ENCODE measurements at regions not wholly inside any gene's neighbourhood (a gene's known extent, or its start where the extent isn't known, plus 50 kb on each side); places are given as distances from the start of the nearest gene placed in this dataset.

DNA sequence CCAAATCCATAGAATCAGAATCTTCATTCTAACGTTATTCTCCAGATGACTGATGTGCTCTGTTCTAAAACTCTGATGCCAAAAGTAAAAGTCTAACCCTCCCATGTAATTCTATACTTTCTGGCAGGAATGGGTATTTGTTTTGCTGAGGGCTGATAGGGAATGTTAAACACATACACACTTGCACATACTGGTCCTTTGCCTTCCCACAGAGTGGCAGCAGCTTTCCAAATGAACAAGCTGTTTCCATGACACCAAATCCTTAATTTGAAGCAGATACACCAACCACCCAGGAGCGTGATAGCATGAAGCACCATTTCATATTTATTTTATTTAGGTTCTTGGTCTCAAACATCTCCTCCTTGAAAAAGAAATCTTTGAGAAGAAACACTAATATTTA lies 155.5 kb upstream of the PRDX4 start:
- H3K36me3 ChIP-seq (ENCODE audit: insufficient read depth, low read length): no peaks in the 10 kb centered on the region
- no peaks in the 10 kb centered on the region for H3K27me3 ChIP-seq (ENCODE audit: control insufficient read depth in 1 of 2, insufficient read depth in 2 of 2, low read length in 2 of 2)
- H3K4me3 ChIP-seq (ENCODE audit: low read length): no peak overlapping the region
- Mint-ChIP-seq H3K4me3 (no peak overlapping the region), H3K27ac (no peak overlapping the region), H3K27me3 (no peaks in the 10 kb centered on the region), H3K4me1 (ENCODE audit: low read depth) (no peaks in the 10 kb centered on the region), H3K36me3 (ENCODE audit: low read depth) (no peaks in the 10 kb centered on the region), H3K9me3 (peaks cover 2% of the 10 kb centered on the region)
- intact Hi-C loops (cut with DNase I, micrococcal nuclease): no loop called here
- H3K9me3 ChIP-seq (ENCODE audit: control insufficient read depth in 1 of 2, insufficient read depth in 1 of 2, low read length in 2 of 2): peaks cover 0 to 7% of the 10 kb centered on the region in 2 experiments
- TF ChIP-seq, protein P1, sequence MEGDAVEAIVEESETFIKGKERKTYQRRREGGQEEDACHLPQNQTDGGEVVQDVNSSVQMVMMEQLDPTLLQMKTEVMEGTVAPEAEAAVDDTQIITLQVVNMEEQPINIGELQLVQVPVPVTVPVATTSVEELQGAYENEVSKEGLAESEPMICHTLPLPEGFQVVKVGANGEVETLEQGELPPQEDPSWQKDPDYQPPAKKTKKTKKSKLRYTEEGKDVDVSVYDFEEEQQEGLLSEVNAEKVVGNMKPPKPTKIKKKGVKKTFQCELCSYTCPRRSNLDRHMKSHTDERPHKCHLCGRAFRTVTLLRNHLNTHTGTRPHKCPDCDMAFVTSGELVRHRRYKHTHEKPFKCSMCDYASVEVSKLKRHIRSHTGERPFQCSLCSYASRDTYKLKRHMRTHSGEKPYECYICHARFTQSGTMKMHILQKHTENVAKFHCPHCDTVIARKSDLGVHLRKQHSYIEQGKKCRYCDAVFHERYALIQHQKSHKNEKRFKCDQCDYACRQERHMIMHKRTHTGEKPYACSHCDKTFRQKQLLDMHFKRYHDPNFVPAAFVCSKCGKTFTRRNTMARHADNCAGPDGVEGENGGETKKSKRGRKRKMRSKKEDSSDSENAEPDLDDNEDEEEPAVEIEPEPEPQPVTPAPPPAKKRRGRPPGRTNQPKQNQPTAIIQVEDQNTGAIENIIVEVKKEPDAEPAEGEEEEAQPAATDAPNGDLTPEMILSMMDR (IDR thresholded peaks at IDR 0.05): no peak
- ATAC-seq (ENCODE audit: poor library complexity): no peak
- DNase-seq: no peak
- H3K4me1 ChIP-seq (ENCODE audit: insufficient read depth, low read length): no peaks in the 10 kb centered on the region
- no peak overlapping the region for H3K27ac ChIP-seq (ENCODE audit: low read depth in 1 of 2, low read length in 2 of 2)
- ChIA-PET CTCF (no interaction called here), POLR2A (no interaction called here)

DNA sequence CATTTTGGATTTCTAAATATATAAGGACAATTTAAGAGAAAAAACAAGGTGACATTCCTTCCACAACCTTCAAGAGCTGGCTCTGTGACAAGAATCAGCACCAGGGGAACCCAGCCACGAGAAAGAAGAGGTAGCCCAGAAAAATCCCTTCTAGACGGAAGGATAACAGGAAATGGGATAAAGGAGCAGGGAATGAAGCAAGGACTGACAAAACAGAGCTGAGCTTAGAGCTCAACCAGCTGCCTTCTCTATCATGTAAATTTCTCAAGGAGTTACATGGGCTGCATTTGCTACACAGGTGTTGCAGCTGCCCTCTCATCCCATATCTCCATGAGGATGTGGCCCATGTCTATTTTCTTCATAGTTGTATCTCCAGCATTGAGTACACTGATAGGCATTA lies 154.2 kb upstream of the PRDX4 start:
- ATAC-seq (ENCODE audit: poor library complexity) (no peak), DNase-seq (no peak)
- no peaks in the 10 kb centered on the region for H3K27me3 ChIP-seq (ENCODE audit: control insufficient read depth in 1 of 2, insufficient read depth in 2 of 2, low read length in 2 of 2)
- Mint-ChIP-seq H3K9me3 (peaks cover 2% of the 10 kb centered on the region), H3K27me3 (no peaks in the 10 kb centered on the region), H3K4me1 (ENCODE audit: low read depth) (no peaks in the 10 kb centered on the region), H3K36me3 (ENCODE audit: low read depth) (no peaks in the 10 kb centered on the region), H3K27ac (no peak overlapping the region), H3K4me3 (no peak overlapping the region)
- no peaks in the 10 kb centered on the region for H3K4me1 ChIP-seq (ENCODE audit: insufficient read depth, low read length)
- ChIA-PET POLR2A (no interaction called here), CTCF (no interaction called here)
- H3K36me3 ChIP-seq (ENCODE audit: insufficient read depth, low read length): no peaks in the 10 kb centered on the region
- no peak overlapping the region for H3K27ac ChIP-seq (ENCODE audit: low read depth in 1 of 2, low read length in 2 of 2)
- TF ChIP-seq, protein P1 (IDR thresholded peaks at IDR 0.05): no peak
- intact Hi-C loops (cut with DNase I, micrococcal nuclease): no loop called here
- H3K4me3 ChIP-seq (ENCODE audit: low read length): no peak overlapping the region
- peaks cover 0 to 7% of the 10 kb centered on the region in 2 experiments for H3K9me3 ChIP-seq (ENCODE audit: control insufficient read depth in 1 of 2, insufficient read depth in 1 of 2, low read length in 2 of 2)

DNA sequence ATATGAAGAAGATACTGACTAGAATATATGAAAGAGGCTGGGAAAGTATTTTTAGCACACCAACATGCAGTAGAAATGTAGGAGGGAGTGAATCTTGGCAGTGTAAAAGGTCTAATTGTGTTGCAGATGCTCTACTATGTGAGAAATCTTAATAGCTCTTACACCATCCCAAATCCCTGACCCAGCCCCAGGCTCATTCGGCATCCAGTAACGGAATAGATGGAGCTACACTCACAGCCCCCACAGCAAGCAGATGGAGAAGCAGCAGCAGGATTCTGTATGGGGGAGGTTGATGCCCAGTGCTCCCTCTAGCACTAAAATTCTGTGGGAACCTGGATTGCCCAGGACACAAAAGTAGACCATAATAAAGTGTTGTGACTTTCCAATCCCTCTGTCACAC lies 153.2 kb upstream of the PRDX4 start:
- no peaks in the 10 kb centered on the region for H3K4me1 ChIP-seq (ENCODE audit: insufficient read depth, low read length)
- ATAC-seq (ENCODE audit: poor library complexity) (no peak), DNase-seq (no peak)
- no peaks in the 10 kb centered on the region for H3K36me3 ChIP-seq (ENCODE audit: insufficient read depth, low read length)
- Mint-ChIP-seq H3K36me3 (ENCODE audit: low read depth) (no peaks in the 10 kb centered on the region), H3K4me1 (ENCODE audit: low read depth) (no peaks in the 10 kb centered on the region), H3K9me3 (no peaks in the 10 kb centered on the region), H3K27ac (no peak overlapping the region), H3K27me3 (no peaks in the 10 kb centered on the region), H3K4me3 (no peak overlapping the region)
- CTCF ChIA-PET: no interaction called here
- H3K27me3 ChIP-seq (ENCODE audit: control insufficient read depth in 1 of 2, insufficient read depth in 2 of 2, low read length in 2 of 2): no peaks in the 10 kb centered on the region
- peaks cover 0 to 7% of the 10 kb centered on the region in 2 experiments for H3K9me3 ChIP-seq (ENCODE audit: control insufficient read depth in 1 of 2, insufficient read depth in 1 of 2, low read length in 2 of 2)
- H3K4me3 ChIP-seq (ENCODE audit: low read length): no peak overlapping the region
- POLR2A ChIA-PET: no interaction called here
- intact Hi-C loops (cut with DNase I, micrococcal nuclease): no loop called here
- TF ChIP-seq, protein P1 (IDR thresholded peaks at IDR 0.05): no peak
- H3K27ac ChIP-seq (ENCODE audit: low read depth in 1 of 2, low read length in 2 of 2): no peak overlapping the region
